ENCODE measurements at regions not wholly inside any gene's neighbourhood (a gene's known extent, or its start where the extent isn't known, plus 50 kb on each side); places are given as distances from the start of the nearest gene placed in this dataset.

DNA sequence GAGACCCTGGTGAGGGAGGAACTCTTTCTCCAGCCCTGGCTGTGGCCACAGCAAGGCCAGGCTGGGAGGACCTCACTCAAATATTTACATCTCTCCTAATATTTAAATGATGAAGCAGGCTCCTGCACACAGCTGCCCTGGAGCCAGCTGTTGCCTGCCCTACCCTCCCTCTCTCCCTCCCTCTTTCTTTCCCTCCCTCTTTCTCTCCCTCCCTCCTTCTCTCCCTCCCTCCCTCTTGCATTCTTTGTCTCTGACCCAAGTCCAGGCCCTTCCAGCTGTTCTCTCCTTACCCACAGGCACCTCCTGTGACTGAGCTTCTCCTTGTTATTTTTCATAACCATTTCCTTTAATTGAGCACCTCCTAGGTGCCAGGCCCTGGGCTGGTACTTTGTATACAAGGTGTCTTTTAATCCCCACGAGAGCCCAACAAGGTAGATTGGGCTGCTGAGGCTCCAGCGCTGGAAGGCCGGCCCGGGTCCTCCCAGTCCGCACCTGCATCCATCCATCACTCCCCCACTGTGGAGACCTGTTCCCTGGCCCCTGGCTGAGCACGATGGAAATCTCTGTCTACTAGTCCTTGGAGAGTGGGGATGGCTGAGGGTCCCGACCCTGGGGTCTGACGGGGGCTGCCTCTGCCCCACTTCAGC is 242.3 kb downstream of the SEC14L1 start (continued):
- TF ChIP-seq, protein P1, sequence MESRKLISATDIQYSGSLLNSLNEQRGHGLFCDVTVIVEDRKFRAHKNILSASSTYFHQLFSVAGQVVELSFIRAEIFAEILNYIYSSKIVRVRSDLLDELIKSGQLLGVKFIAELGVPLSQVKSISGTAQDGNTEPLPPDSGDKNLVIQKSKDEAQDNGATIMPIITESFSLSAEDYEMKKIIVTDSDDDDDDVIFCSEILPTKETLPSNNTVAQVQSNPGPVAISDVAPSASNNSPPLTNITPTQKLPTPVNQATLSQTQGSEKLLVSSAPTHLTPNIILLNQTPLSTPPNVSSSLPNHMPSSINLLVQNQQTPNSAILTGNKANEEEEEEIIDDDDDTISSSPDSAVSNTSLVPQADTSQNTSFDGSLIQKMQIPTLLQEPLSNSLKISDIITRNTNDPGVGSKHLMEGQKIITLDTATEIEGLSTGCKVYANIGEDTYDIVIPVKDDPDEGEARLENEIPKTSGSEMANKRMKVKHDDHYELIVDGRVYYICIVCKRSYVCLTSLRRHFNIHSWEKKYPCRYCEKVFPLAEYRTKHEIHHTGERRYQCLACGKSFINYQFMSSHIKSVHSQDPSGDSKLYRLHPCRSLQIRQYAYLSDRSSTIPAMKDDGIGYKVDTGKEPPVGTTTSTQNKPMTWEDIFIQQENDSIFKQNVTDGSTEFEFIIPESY (IDR thresholded peaks at IDR 0.05), result no peak
- TF ChIP-seq RAD21 (IDR thresholded peaks at IDR 0.05) (no peak), SP1 (IDR thresholded peaks at IDR 0.05) (no peak), GABPA (IDR thresholded peaks at IDR 0.05 in 1 of 2, conservative IDR thresholded peaks at IDR 0.05 in 1 of 2) (no peak), TAF1 (conservative IDR thresholded peaks at IDR 0.05) (no peak), FOXA1 (IDR thresholded peaks at IDR 0.05) (no peak)
- TF ChIP-seq, protein P2, sequence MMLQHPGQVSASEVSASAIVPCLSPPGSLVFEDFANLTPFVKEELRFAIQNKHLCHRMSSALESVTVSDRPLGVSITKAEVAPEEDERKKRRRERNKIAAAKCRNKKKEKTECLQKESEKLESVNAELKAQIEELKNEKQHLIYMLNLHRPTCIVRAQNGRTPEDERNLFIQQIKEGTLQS (IDR thresholded peaks at IDR 0.05), result no peak

DNA sequence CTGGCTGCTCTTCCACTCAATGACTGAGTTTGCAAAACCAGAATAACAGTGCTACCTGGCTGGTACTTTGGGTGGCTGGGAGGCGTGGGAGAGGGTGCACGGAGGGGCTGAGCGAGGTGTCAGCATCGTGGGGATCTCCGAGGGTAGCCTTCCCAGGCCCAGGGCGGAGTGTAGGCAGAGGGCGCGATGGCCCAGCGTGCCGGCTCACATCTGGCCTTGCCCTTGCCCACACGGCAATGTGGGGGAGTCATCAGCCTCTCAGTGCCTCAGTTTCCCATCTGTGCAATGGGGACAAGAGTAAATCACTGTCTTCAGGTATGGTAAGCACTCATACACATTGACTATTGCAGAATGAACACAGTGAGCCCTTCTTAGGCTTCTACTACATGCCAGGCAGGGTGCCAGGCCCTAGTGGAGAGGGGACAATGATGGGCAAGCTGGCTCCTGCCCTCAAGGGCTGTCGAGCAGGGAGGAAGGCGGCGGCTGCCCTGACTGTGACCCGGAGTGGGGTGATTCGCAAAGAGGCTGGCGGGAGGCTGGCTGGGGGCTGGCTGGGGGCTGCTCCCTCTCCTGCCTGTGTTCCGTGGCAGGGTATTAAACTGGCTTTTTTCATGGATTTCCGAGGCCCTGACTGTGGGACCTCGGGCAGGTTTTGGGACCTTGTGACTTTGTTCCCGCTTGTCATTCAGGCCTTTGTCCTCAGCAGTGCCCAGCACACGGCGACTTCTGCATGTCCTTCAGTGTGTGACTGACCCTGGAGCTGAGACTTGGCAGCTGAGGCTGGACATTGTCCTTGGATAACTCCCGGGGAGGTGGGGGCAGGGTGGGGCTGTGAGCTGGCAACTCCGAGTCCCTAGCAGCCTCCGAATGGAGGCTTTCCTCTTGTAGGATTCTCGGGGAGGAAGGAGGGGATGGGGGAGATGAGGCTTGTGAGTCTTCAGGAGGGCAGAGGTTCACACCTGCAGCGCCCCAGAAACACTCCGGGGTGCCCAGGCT is 243.1 kb downstream of the SEC14L1 start:
- H3K36me3 ChIP-seq (ENCODE audit: control insufficient read depth in 4 of 4, insufficient read depth in 3 of 4, low read depth in 1 of 4, low read length in 3 of 4), result no peaks in the 10 kb centered on the region
- H3K4me1 ChIP-seq (ENCODE audit: control insufficient read depth in 4 of 4, insufficient read depth in 4 of 4, low read length in 3 of 4), result peaks cover 32 to 92% (median 82%) of the 10 kb centered on the region in 4 donors
- H3K4me3 ChIP-seq (ENCODE audit: low read depth in 1 of 3, low read length in 3 of 3), result no peak overlapping the region
- H3K27me3 ChIP-seq (ENCODE audit: control insufficient read depth in 4 of 4, insufficient read depth in 4 of 4, low read length in 3 of 4), result no peaks in the 10 kb centered on the region
- H3K9ac ChIP-seq (ENCODE audit: low read depth in 1 of 2, low read length in 2 of 2), result no peak overlapping the region
- peak; percentile 92 to 97 for TF ChIP-seq RXRA (IDR thresholded peaks at IDR 0.05)
- peak; percentile 68 for TF ChIP-seq SP1 (IDR thresholded peaks at IDR 0.05)
- TF ChIP-seq FOXA1 (IDR thresholded peaks at IDR 0.05), result no peak
- TF ChIP-seq RAD21 (IDR thresholded peaks at IDR 0.05), result peak in 1 of 2 donors; percentile 33
- TF ChIP-seq NR2F2 (IDR thresholded peaks at IDR 0.05), result peak; percentile 53
- TF ChIP-seq GABPA (IDR thresholded peaks at IDR 0.05 in 1 of 2, conservative IDR thresholded peaks at IDR 0.05 in 1 of 2), result no peak
- peak; percentile 70 to 77 for TF ChIP-seq HNF4A (conservative IDR thresholded peaks at IDR 0.05)
- TF ChIP-seq, protein P3, sequence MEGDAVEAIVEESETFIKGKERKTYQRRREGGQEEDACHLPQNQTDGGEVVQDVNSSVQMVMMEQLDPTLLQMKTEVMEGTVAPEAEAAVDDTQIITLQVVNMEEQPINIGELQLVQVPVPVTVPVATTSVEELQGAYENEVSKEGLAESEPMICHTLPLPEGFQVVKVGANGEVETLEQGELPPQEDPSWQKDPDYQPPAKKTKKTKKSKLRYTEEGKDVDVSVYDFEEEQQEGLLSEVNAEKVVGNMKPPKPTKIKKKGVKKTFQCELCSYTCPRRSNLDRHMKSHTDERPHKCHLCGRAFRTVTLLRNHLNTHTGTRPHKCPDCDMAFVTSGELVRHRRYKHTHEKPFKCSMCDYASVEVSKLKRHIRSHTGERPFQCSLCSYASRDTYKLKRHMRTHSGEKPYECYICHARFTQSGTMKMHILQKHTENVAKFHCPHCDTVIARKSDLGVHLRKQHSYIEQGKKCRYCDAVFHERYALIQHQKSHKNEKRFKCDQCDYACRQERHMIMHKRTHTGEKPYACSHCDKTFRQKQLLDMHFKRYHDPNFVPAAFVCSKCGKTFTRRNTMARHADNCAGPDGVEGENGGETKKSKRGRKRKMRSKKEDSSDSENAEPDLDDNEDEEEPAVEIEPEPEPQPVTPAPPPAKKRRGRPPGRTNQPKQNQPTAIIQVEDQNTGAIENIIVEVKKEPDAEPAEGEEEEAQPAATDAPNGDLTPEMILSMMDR (IDR thresholded peaks at IDR 0.05; ENCODE audit: low read depth, low read length, missing input control), result no peak
- no peak for TF ChIP-seq FOXA2 (IDR thresholded peaks at IDR 0.05)
- no peak for TF ChIP-seq HNF4G (IDR thresholded peaks at IDR 0.05)
- TF ChIP-seq, protein P1 (IDR thresholded peaks at IDR 0.05), result no peak
- TF ChIP-seq YY1 (IDR thresholded peaks at IDR 0.05), result no peak
- TF ChIP-seq, protein P4, sequence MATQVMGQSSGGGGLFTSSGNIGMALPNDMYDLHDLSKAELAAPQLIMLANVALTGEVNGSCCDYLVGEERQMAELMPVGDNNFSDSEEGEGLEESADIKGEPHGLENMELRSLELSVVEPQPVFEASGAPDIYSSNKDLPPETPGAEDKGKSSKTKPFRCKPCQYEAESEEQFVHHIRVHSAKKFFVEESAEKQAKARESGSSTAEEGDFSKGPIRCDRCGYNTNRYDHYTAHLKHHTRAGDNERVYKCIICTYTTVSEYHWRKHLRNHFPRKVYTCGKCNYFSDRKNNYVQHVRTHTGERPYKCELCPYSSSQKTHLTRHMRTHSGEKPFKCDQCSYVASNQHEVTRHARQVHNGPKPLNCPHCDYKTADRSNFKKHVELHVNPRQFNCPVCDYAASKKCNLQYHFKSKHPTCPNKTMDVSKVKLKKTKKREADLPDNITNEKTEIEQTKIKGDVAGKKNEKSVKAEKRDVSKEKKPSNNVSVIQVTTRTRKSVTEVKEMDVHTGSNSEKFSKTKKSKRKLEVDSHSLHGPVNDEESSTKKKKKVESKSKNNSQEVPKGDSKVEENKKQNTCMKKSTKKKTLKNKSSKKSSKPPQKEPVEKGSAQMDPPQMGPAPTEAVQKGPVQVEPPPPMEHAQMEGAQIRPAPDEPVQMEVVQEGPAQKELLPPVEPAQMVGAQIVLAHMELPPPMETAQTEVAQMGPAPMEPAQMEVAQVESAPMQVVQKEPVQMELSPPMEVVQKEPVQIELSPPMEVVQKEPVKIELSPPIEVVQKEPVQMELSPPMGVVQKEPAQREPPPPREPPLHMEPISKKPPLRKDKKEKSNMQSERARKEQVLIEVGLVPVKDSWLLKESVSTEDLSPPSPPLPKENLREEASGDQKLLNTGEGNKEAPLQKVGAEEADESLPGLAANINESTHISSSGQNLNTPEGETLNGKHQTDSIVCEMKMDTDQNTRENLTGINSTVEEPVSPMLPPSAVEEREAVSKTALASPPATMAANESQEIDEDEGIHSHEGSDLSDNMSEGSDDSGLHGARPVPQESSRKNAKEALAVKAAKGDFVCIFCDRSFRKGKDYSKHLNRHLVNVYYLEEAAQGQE (IDR thresholded peaks at IDR 0.05), result no peak
- no peak for TF ChIP-seq EGR1 (IDR thresholded peaks at IDR 0.05; ENCODE audit: low read depth in 2 of 2)
- no peak for DNase-seq (ENCODE audit: low spot score)
- 59% methylated on average over 29 of the region's 29 CpGs for WGBS
- no peaks in the 10 kb centered on the region for H3K9me3 ChIP-seq (ENCODE audit: control insufficient read depth in 4 of 4, low read length in 3 of 4)
- peak overlapping the region; percentile 32 to 48 for H3K27ac ChIP-seq (ENCODE audit: low read depth in 1 of 2, low read length in 2 of 2)

Measured in liver (tissue), 8 donors.